Thyroid gland (tissue), 4 donors: ENCODE measurements at regions not wholly inside any gene's neighbourhood (a gene's known extent, or its start where the extent isn't known, plus 50 kb on each side); places are given as distances from the start of the nearest gene placed in this dataset.

Experiments
- CTCF ChIP-seq, 6 experiments: fragments of 200-600 bp in 3 of 6; fragments of 450-650 bp in 3 of 6; sonication (generic) in 3 of 6; IDR thresholded peaks; one replicate each; pipeline ENCODE4 v1.5.1; 2016 to 2019; ENCODE audit warnings: antibody characterized with exemption in 6 of 6, mild to moderate bottlenecking in 2 of 6, inconsistent platforms in 1 of 6, moderate library complexity in 1 of 6
- POLR2A ChIP-seq, 2 donors: fragments of 450-650 bp; IDR thresholded peaks; one replicate each; pipeline ENCODE4 v1.6.1; 2017; ENCODE audit warnings: antibody characterized with exemption in 2 of 2, mild to moderate bottlenecking in 2 of 2, moderate library complexity in 1 of 2

DNA sequence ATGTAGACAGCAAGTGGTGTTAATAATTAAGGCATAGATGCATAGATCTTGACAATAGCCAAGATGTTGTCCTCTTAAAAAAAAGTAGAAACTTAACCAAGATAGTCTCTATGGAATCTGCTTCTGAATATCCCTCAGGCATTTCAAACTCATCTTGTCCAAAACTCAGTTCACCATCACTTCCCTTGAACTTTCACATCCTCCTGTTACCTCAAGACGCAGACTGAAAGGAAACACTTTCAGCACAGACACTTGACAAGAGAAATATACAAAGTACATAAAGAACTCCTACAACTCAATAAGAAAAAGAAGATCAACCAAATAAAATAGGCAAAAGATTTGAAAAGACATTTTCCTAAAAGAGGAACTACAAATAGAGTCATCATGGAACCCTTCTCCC lies 451.1 kb downstream of the FOXO1 start:
- TF ChIP-seq CTCF (IDR thresholded peaks at IDR 0.05) (no peak), POLR2A (IDR thresholded peaks at IDR 0.05) (no peak)
